ENCODE measurements at regions not wholly inside any gene's neighbourhood (a gene's known extent, or its start where the extent isn't known, plus 50 kb on each side); places are given as distances from the start of the nearest gene placed in this dataset.

DNA sequence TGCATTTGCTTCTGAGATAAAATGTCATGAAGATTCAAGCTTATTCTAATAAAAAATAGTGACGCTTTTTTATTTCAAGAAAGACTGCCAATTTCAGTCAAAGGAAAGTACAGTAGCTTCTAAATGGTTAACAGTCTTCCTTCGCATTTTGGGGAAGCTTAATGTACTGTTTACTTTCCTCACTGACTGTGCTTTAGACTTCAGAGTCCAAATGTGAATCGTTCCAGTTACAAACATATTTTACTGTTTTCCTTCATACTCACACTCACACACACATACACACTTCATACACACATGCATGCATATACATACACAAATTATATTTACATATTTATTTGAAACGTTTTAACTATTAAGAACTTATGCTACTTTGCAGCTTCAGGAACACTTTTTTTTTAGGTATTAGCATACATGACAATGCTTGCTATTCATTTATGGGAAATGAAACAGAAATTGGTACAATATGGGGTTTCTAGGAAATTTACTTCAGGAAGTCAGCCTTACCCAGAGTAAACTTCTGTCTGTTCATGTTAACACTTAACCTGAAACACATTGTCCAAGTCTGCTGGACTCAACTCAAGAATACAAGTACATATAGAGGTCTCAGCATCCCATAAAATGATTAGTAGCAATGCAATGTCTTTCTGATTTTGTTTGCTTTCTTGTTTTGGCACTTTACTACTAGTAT, 145.4 kb downstream of the RPS12 start:
- Histone ChIP-seq H3K9me3 (no peaks in the 10 kb centered on the region), H3K4me1 (peaks cover 0 to 9% (median 4%) of the 10 kb centered on the region in 4 donors), H3K36me3 (no peaks in the 10 kb centered on the region), H3K27ac (no peak overlapping the region), H3K27me3 (no peaks in the 10 kb centered on the region), H3K4me3 (no peak overlapping the region)
- DNase-seq, result no peak
- intact Hi-C loops (cut with DNase I; ENCODE audit: low total_unique reads), result no loop called here
- 26 to 34% (median 29%) methylated on average over 4 of the region's 4 CpGs for WGBS, 5 donors
- TF ChIP-seq POLR2AphosphoS5 (IDR thresholded peaks at IDR 0.05) (no peak), CTCF (IDR thresholded peaks at IDR 0.05) (no peak), EP300 (IDR thresholded peaks at IDR 0.05) (no peak), POLR2A (IDR thresholded peaks at IDR 0.05) (no peak)

- H3K27me3 ChIP-seq, result no peaks in the 10 kb centered on the region
- no peak overlapping the region for H3K4me3 ChIP-seq
- no peaks in the 10 kb centered on the region for H3K9me3 ChIP-seq
- intact Hi-C loops (cut with DNase I; ENCODE audit: low total_unique reads), result no loop called here
- TF ChIP-seq CTCF (IDR thresholded peaks at IDR 0.05), result no peak
- no peak for TF ChIP-seq POLR2A (IDR thresholded peaks at IDR 0.05)
- no peak for TF ChIP-seq POLR2AphosphoS5 (IDR thresholded peaks at IDR 0.05)
- 49 to 73% (median 54%) methylated on average over 8 of the region's 8 CpGs for WGBS, 5 donors
- peaks cover 0 to 12% (median 4%) of the 10 kb centered on the region in 4 donors for H3K4me1 ChIP-seq
- H3K27ac ChIP-seq, result no peak overlapping the region
- H3K36me3 ChIP-seq, result no peaks in the 10 kb centered on the region
- DNase-seq, result no peak
Observed at GRCh38 chr6:132960720-132961119, 146.4 kb downstream of the RPS12 start.

DNA sequence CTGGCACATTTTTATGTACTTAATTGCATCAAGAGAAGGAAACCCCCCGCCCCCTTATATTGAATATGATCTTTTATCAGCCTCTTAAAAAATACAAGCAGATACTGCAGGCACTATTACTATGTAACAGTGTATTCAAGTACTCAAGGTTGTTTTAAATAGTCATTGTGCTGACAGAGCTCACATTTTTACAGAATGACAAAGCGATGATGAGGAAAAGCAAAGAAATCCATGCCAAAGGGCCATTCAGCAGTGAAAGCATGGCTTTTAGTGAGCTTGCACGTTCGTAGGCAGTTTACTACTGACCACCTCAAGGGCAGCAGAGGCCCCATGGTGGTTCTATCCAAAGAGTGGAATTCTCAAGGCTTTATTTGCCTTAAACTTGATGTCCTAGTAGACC, 146.8 kb downstream of the RPS12 start:
- Histone ChIP-seq H3K9me3 (no peaks in the 10 kb centered on the region), H3K27ac (no peak overlapping the region), H3K4me1 (peaks cover 0 to 12% (median 4%) of the 10 kb centered on the region in 4 donors), H3K36me3 (no peaks in the 10 kb centered on the region), H3K4me3 (no peak overlapping the region), H3K27me3 (no peaks in the 10 kb centered on the region)
- intact Hi-C loops (cut with DNase I; ENCODE audit: low total_unique reads), result no loop called here
- TF ChIP-seq CTCF (IDR thresholded peaks at IDR 0.05), result no peak
- no peak for TF ChIP-seq EP300 (IDR thresholded peaks at IDR 0.05)
- TF ChIP-seq POLR2AphosphoS5 (IDR thresholded peaks at IDR 0.05), result no peak
- TF ChIP-seq POLR2A (IDR thresholded peaks at IDR 0.05), result no peak
- 52 to 75% (median 69%) methylated on average over 4 of the region's 4 CpGs for WGBS, 5 donors
- DNase-seq, result no peak

GRCh38 chr6:132961610-132962009, 147.2 kb downstream of the RPS12 start:
- DNase-seq, result no peak
- Histone ChIP-seq H3K27me3 (no peaks in the 10 kb centered on the region), H3K36me3 (no peaks in the 10 kb centered on the region), H3K27ac (no peak overlapping the region), H3K9me3 (no peaks in the 10 kb centered on the region), H3K4me1 (peaks cover 0 to 12% (median 4%) of the 10 kb centered on the region in 4 donors), H3K4me3 (no peak overlapping the region)
- intact Hi-C loops (cut with DNase I; ENCODE audit: low total_unique reads), result no loop called here
- 81 to 87% (median 83%) methylated on average over 5 of the region's 5 CpGs for WGBS, 5 donors
- TF ChIP-seq CTCF (IDR thresholded peaks at IDR 0.05) (peak in 1 of 7 experiments; percentile 10), POLR2A (IDR thresholded peaks at IDR 0.05) (no peak)
